Neural cell (in vitro differentiated cells): ENCODE measurements at regions not wholly inside any gene's neighbourhood (a gene's known extent, or its start where the extent isn't known, plus 50 kb on each side); places are given as distances from the start of the nearest gene placed in this dataset.

Experiments
- H2AFZ ChIP-seq: fragments of 200-600, 300-800 bp; sonication (generic), shearing (Covaris generic); 2 replicates; pipeline ENCODE4 v1.6.0; 2014; ENCODE audit warnings: low read depth, mild to moderate bottlenecking, antibody characterized with exemption, low read length, moderate library complexity
- H3F3A ChIP-seq: fragments of 200-600 bp; shearing (Covaris generic); 2 replicates; pipeline ENCODE4 v1.6.1; 2016; ENCODE audit warnings: mild to moderate bottlenecking, moderate library complexity, mixed read lengths, antibody characterized with exemption, low read length; ENCODE audit not compliant: insufficient read depth, poor library complexity, severe bottlenecking
- H3K27ac ChIP-seq: fragments of 200-600, 300-800 bp; sonication (generic), shearing (Covaris generic); 2 replicates; pipeline ENCODE4 v1.5.1; 2014; ENCODE audit warnings: mild to moderate bottlenecking, low read length, moderate library complexity
- H3K27me3 ChIP-seq: fragments of 300-800, 200-600 bp; sonication (generic), shearing (Covaris generic); 2 replicates; pipeline ENCODE4 v1.6.0; 2014; ENCODE audit warnings: mild to moderate bottlenecking, low read depth, low read length, moderate library complexity; ENCODE audit not compliant: insufficient read depth
- H3K36me3 ChIP-seq: fragments of 300-800, 200-600 bp; sonication (generic), shearing (Covaris generic); 2 replicates; pipeline ENCODE4 v1.5.1; 2014; ENCODE audit warnings: mild to moderate bottlenecking, antibody characterized with exemption, low read length, moderate library complexity; ENCODE audit not compliant: insufficient read depth
- H3K4me2 ChIP-seq: fragments of 300-800, 200-600 bp; sonication (generic), shearing (Covaris generic); 2 replicates; pipeline ENCODE4 v1.6.0; 2014; ENCODE audit warnings: mild to moderate bottlenecking, low read length
- H3K4me3 ChIP-seq: fragments of 300-800, 200-600 bp; sonication (generic), shearing (Covaris generic); 2 replicates; pipeline ENCODE4 v1.5.1; 2014; ENCODE audit warnings: mild to moderate bottlenecking, low read length, moderate library complexity
- H3K79me2 ChIP-seq: fragments of 200-600 bp; shearing (Covaris generic); replicated peaks from 2 replicates; pipeline ENCODE4 v1.6.0; 2014; ENCODE audit warnings: mild to moderate bottlenecking, low read length, moderate library complexity; ENCODE audit not compliant: insufficient read depth
- H3K9ac ChIP-seq: fragments of 300-800, 200-600 bp; sonication (generic), shearing (Covaris generic); 2 replicates; pipeline ENCODE4 v1.6.1; 2016; ENCODE audit warnings: mild to moderate bottlenecking, low read length, mixed read lengths
- H3K9me2 ChIP-seq: fragments of 200-600 bp; shearing (Covaris generic); 2 replicates; pipeline ENCODE4 v1.6.1; 2016; ENCODE audit warnings: mild to moderate bottlenecking, low read length, mixed read lengths; ENCODE audit not compliant: insufficient read depth
- H3K9me3 ChIP-seq: fragments of 200-600, 300-800 bp; sonication (generic), shearing (Covaris generic); 2 replicates; pipeline ENCODE4 v1.6.1; 2016; ENCODE audit warnings: mild to moderate bottlenecking, mixed run types, low read length, moderate library complexity, mixed read lengths
- H4K20me1 ChIP-seq: fragments of 200-600 bp; shearing (Covaris generic); 2 replicates; pipeline ENCODE4 v1.6.1; 2016; ENCODE audit warnings: mild to moderate bottlenecking, mixed run types; ENCODE audit not compliant: insufficient read depth
- CTCF ChIP-seq: fragments of 450-650 bp; IDR thresholded peaks from 2 replicates; pipeline ENCODE4 v1.5.1; 2014; ENCODE audit warnings: antibody characterized with exemption, mild to moderate bottlenecking, moderate library complexity; ENCODE audit not compliant: poor library complexity, severe bottlenecking
- EP300 ChIP-seq: fragments of 450-650 bp; conservative IDR thresholded peaks from 2 replicates; pipeline ENCODE4 v1.6.1; 2014; ENCODE audit warnings: antibody characterized with exemption, mild to moderate bottlenecking, moderate library complexity; ENCODE audit not compliant: poor library complexity, severe bottlenecking
- EZH2 ChIP-seq: fragments of 200-600, 300-800 bp; shearing (Covaris generic), sonication (generic); IDR thresholded peaks from 2 replicates; pipeline ENCODE4 v1.6.1; 2014; ENCODE audit warnings: antibody characterized with exemption, low read length, borderline replicate concordance, mild to moderate bottlenecking; ENCODE audit not compliant: insufficient read depth, poor library complexity, severe bottlenecking
- MXI1 ChIP-seq: fragments of 450-650 bp; conservative IDR thresholded peaks from 2 replicates; pipeline ENCODE4 v1.6.1; 2014; ENCODE audit warnings: antibody characterized with exemption, mild to moderate bottlenecking; ENCODE audit not compliant: poor library complexity, severe bottlenecking
- POLR2AphosphoS5 ChIP-seq: IDR thresholded peaks from 2 replicates; pipeline ENCODE4 v1.6.1; 2012
- RAD21 ChIP-seq: fragments of 450-650 bp; conservative IDR thresholded peaks from 2 replicates; pipeline ENCODE4 v1.6.1; 2014; ENCODE audit warnings: antibody characterized with exemption, mild to moderate bottlenecking, moderate library complexity
- REST ChIP-seq: IDR thresholded peaks from 2 replicates; pipeline ENCODE4 v1.6.1; 2012; ENCODE audit warnings: borderline replicate concordance
- SMC3 ChIP-seq: fragments of 450-650 bp; conservative IDR thresholded peaks from 2 replicates; pipeline ENCODE4 v1.6.1; 2014; ENCODE audit warnings: antibody characterized with exemption, mild to moderate bottlenecking, moderate library complexity; ENCODE audit not compliant: poor library complexity
- TAF1 ChIP-seq: IDR thresholded peaks from 2 replicates; pipeline ENCODE4 v1.6.1; 2012; ENCODE audit warnings: low read depth

GRCh38 chr13:97141097-97141496 lies 81.0 kb upstream of the MBNL2 start:
- Histone ChIP-seq H3K27ac (peak overlapping the region; percentile 22), H3K27me3 (no peaks in the 10 kb centered on the region), H3K9me3 (no peaks in the 10 kb centered on the region), H3F3A (no peaks in the 10 kb centered on the region), H3K4me2 (peak overlapping the region; percentile 52), H4K20me1 (no peaks in the 10 kb centered on the region), H3K79me2 (no peaks in the 10 kb centered on the region), H2AFZ (no peak overlapping the region), H3K9me2 (no peaks in the 10 kb centered on the region), H3K36me3 (no peaks in the 10 kb centered on the region), H3K9ac (no peak overlapping the region), H3K4me3 (peak overlapping the region; percentile 30)
- TF ChIP-seq CTCF, result no peak
- no peak for TF ChIP-seq REST
- no peak for TF ChIP-seq EZH2
- TF ChIP-seq SMC3, result no peak
- no peak for TF ChIP-seq RAD21
- no peak for TF ChIP-seq TAF1
- TF ChIP-seq POLR2AphosphoS5, result peak; percentile 19
- no peak for TF ChIP-seq MXI1
- peak; percentile 70 for TF ChIP-seq EP300

GRCh38 chr13:97141564-97142005 lies 80.5 kb upstream of the MBNL2 start:
- peak overlapping the region; percentile 52 for H3K4me2 ChIP-seq

More at GRCh38 chr13:97141564-97142005, 80.5 kb upstream of the MBNL2 start:
- H3F3A ChIP-seq, result no peaks in the 10 kb centered on the region
- H3K27me3 ChIP-seq, result no peaks in the 10 kb centered on the region
- no peak for TF ChIP-seq POLR2AphosphoS5
- TF ChIP-seq CTCF, result no peak
- no peak for TF ChIP-seq MXI1
- no peak for TF ChIP-seq RAD21
- no peak for TF ChIP-seq SMC3
- no peak for TF ChIP-seq TAF1
- TF ChIP-seq REST, result no peak
- TF ChIP-seq EZH2, result no peak
- TF ChIP-seq EP300, result no peak
- no peaks in the 10 kb centered on the region for H3K36me3 ChIP-seq
- H3K4me3 ChIP-seq, result peak overlapping the region; percentile 30
- no peaks in the 10 kb centered on the region for H3K79me2 ChIP-seq
- no peaks in the 10 kb centered on the region for H3K9me2 ChIP-seq
- no peak overlapping the region for H3K27ac ChIP-seq
- no peak overlapping the region for H2AFZ ChIP-seq
- no peaks in the 10 kb centered on the region for H3K9me3 ChIP-seq
- H4K20me1 ChIP-seq, result no peaks in the 10 kb centered on the region
- H3K9ac ChIP-seq, result no peak overlapping the region
